DND-41 (cell line): ENCODE measurements at regions not wholly inside any gene's neighbourhood (a gene's known extent, or its start where the extent isn't known, plus 50 kb on each side); places are given as distances from the start of the nearest gene placed in this dataset.

Experiments used
- CTCF ChIP-seq: IDR thresholded peaks from 2 replicates; pipeline ENCODE4 v1.5.1; 2012; ENCODE audit warnings: borderline replicate concordance, low read length, moderate library complexity, mild to moderate bottlenecking; ENCODE audit not compliant: poor library complexity, severe bottlenecking; ENCODE audit errors: extremely low read depth
- EZH2 ChIP-seq: IDR thresholded peaks from 3 replicates; pipeline ENCODE4 v1.6.1; 2012; ENCODE audit warnings: borderline replicate concordance, low read depth, mild to moderate bottlenecking, moderate library complexity, low read length, inconsistent platforms; ENCODE audit not compliant: severe bottlenecking

GRCh38 chr4:147223576-147223975 lies 257.3 kb upstream of the EDNRA start:
- TF ChIP-seq CTCF, result no peak
- TF ChIP-seq EZH2, result no peak
